ENCODE measurements at regions not wholly inside any gene's neighbourhood (a gene's known extent, or its start where the extent isn't known, plus 50 kb on each side); places are given as distances from the start of the nearest gene placed in this dataset.

- TF ChIP-seq ZBTB44 (tag by site-specific recombination; IDR thresholded peaks at IDR 0.05) (no peak), GLI4 (tag by site-specific recombination; IDR thresholded peaks at IDR 0.05) (no peak), ZNF341 (tag by site-specific recombination; IDR thresholded peaks at IDR 0.05; ENCODE audit: low read depth) (no peak), CTCF (tag by site-specific recombination; IDR thresholded peaks at IDR 0.05) (no peak), ZBTB11 (tag by site-specific recombination; conservative IDR thresholded peaks at IDR 0.05; ENCODE audit: low read depth) (no peak), ZNF768 (tag by site-specific recombination; IDR thresholded peaks at IDR 0.05) (no peak), ZNF350 (tag by site-specific recombination; IDR thresholded peaks at IDR 0.05) (no peak), ZNF274 (IDR thresholded peaks at IDR 0.05; ENCODE audit: low read length) (no peak), ZNF274 (tag by site-specific recombination; IDR thresholded peaks at IDR 0.05; ENCODE audit: borderline replicate concordance) (no peak), ZNF555 (tag by site-specific recombination; conservative IDR thresholded peaks at IDR 0.05) (no peak), ZNF16 (tag by site-specific recombination; IDR thresholded peaks at IDR 0.05; ENCODE audit: low read depth) (no peak)
These were observed 420.9 kb downstream of the TRIB2 start for GRCh38 chr2:13137679-13138078.
